H1 (cell line): ENCODE measurements at regions not wholly inside any gene's neighbourhood (a gene's known extent, or its start where the extent isn't known, plus 50 kb on each side); places are given as distances from the start of the nearest gene placed in this dataset.

ENCODE experiments used
- JUN ChIP-seq: IDR thresholded peaks from 2 replicates; pipeline ENCODE4 v1.6.1; 2011; ENCODE audit warnings: low read depth, mild to moderate bottlenecking, improper control_type of control experiment, low read length
- TAF7 ChIP-seq: optimal IDR thresholded peaks from 2 replicates; pipeline ENCODE3; 2011; ENCODE audit warnings: low read depth, mild to moderate bottlenecking, inconsistent platforms, low read length, moderate library complexity, borderline replicate concordance

GRCh38 chr6:168161371-168161750 is 82.3 kb upstream of the FRMD1 start (continued):
- TF ChIP-seq TAF7 (no peak), JUN (no peak)
